Liver (tissue), 8 donors: ENCODE measurements at regions not wholly inside any gene's neighbourhood (a gene's known extent, or its start where the extent isn't known, plus 50 kb on each side); places are given as distances from the start of the nearest gene placed in this dataset.

ENCODE experiments used
- DNase-seq: peaks from one replicate; pipeline ENCODE4 v3.0.0-alpha.2; 2017; ENCODE audit warnings: low spot score
- H3K27ac ChIP-seq, 2 donors: one replicate each; pipeline ENCODE4 v1.7.0; 2013; ENCODE audit warnings: inconsistent platforms in 2 of 2, low read length in 2 of 2, control low read depth in 1 of 2, low read depth in 1 of 2, mild to moderate bottlenecking in 1 of 2
- H3K27me3 ChIP-seq, 4 donors: one replicate each; pipeline versions ENCODE4 v1.6.1 to v1.7.0; 2013; ENCODE audit warnings: low read length in 3 of 4, inconsistent platforms in 1 of 4, mild to moderate bottlenecking in 1 of 4, moderate library complexity in 1 of 4; ENCODE audit not compliant: control insufficient read depth in 4 of 4, insufficient read depth in 4 of 4
- H3K36me3 ChIP-seq, 4 donors: one replicate each; pipeline versions ENCODE4 v1.6.1 to v1.7.0; 2013; ENCODE audit warnings: low read length in 3 of 4, mild to moderate bottlenecking in 3 of 4, low read depth in 1 of 4, moderate library complexity in 1 of 4; ENCODE audit not compliant: control insufficient read depth in 4 of 4, insufficient read depth in 3 of 4
- H3K4me1 ChIP-seq, 4 donors: one replicate each; pipeline versions ENCODE4 v1.6.1 to v1.7.0; 2013; ENCODE audit warnings: low read length in 3 of 4, mild to moderate bottlenecking in 3 of 4, moderate library complexity in 1 of 4; ENCODE audit not compliant: control insufficient read depth in 4 of 4, insufficient read depth in 4 of 4
- H3K4me3 ChIP-seq, 3 donors: one replicate each; pipeline versions ENCODE4 v1.6.1 to v1.7.0; 2013; ENCODE audit warnings: low read length in 3 of 3, control low read depth in 1 of 3, low read depth in 1 of 3, mild to moderate bottlenecking in 1 of 3
- H3K9ac ChIP-seq, 2 donors: one replicate each; pipeline ENCODE4 v1.7.0; 2013; ENCODE audit warnings: low read length in 2 of 2, mild to moderate bottlenecking in 2 of 2, moderate library complexity in 2 of 2, control low read depth in 1 of 2, low read depth in 1 of 2
- H3K9me3 ChIP-seq, 4 donors: one replicate each; pipeline versions ENCODE4 v1.6.1 to v1.7.0; 2013; ENCODE audit warnings: low read length in 3 of 4; ENCODE audit not compliant: control insufficient read depth in 4 of 4
- FOXA2 ChIP-seq: IDR thresholded peaks from 2 replicates; pipeline ENCODE4 v1.6.1; 2016; ENCODE audit warnings: antibody characterized with exemption
- GABPA ChIP-seq, 2 donors: IDR thresholded peaks in 1 of 2; conservative IDR thresholded peaks in 1 of 2; 2 replicates each; pipeline ENCODE4 v1.6.1; 2016; ENCODE audit warnings: antibody characterized with exemption in 2 of 2, mild to moderate bottlenecking in 1 of 2, moderate library complexity in 1 of 2
- HNF4A ChIP-seq, 2 donors: conservative IDR thresholded peaks; 2 replicates each; pipeline ENCODE4 v1.6.1; 2016; ENCODE audit warnings: antibody characterized with exemption in 2 of 2, mild to moderate bottlenecking in 2 of 2
- JUND ChIP-seq, 2 donors: IDR thresholded peaks; 2 replicates each; pipeline ENCODE4 v1.6.1; 2016; ENCODE audit warnings: antibody characterized with exemption in 2 of 2
- NR2F2 ChIP-seq: IDR thresholded peaks from 2 replicates; pipeline ENCODE4 v1.6.1; 2016; ENCODE audit warnings: antibody characterized with exemption
- RAD21 ChIP-seq, 2 donors: IDR thresholded peaks; 2 replicates each; pipeline ENCODE4 v1.6.1; 2016; ENCODE audit warnings: antibody characterized with exemption in 2 of 2, mild to moderate bottlenecking in 2 of 2
- REST ChIP-seq: IDR thresholded peaks from 2 replicates; pipeline ENCODE4 v1.6.1; 2016; ENCODE audit warnings: antibody characterized with exemption, mild to moderate bottlenecking
- RXRA ChIP-seq, 2 donors: IDR thresholded peaks; 2 replicates each; pipeline ENCODE4 v1.6.1; 2017 to 2018; ENCODE audit warnings: antibody characterized with exemption in 2 of 2, mild to moderate bottlenecking in 1 of 2
- SP1 ChIP-seq: IDR thresholded peaks from 2 replicates; pipeline ENCODE4 v1.6.1; 2018; ENCODE audit warnings: antibody characterized with exemption, mild to moderate bottlenecking
- TAF1 ChIP-seq: conservative IDR thresholded peaks from 2 replicates; pipeline ENCODE4 v1.6.1; 2016; ENCODE audit warnings: antibody characterized with exemption, mild to moderate bottlenecking
- YY1 ChIP-seq: IDR thresholded peaks from 2 replicates; pipeline ENCODE4 v1.6.1; 2016; ENCODE audit warnings: antibody characterized with exemption, mild to moderate bottlenecking
- ZBTB33 ChIP-seq: IDR thresholded peaks from 2 replicates; pipeline ENCODE4 v1.6.1; 2016; ENCODE audit warnings: antibody characterized with exemption
- WGBS: extraction: QIAGEN DNeasy Blood & Tissue Kit; methylation state at CpG from one replicate; pipeline ENCODE4 v1.1.7; 2013; 5-methylcytosine and 5-hydroxymethylcytosine counted together
- TF ChIP-seq, protein P1 (sequence below): fragments of 150-350 bp; IDR thresholded peaks from 2 replicates; pipeline ENCODE4 v1.5.1; 2017; ENCODE audit warnings: improper control_type of control experiment, low read depth, low read length; ENCODE audit not compliant: missing input control
- TF ChIP-seq, protein P2 (sequence below): IDR thresholded peaks from 2 replicates; pipeline ENCODE4 v1.6.1; 2016; ENCODE audit warnings: antibody characterized with exemption
- TF ChIP-seq, protein P3 (sequence below): IDR thresholded peaks from 2 replicates; pipeline ENCODE4 v1.6.1; 2016; ENCODE audit warnings: antibody characterized with exemption
- donor health status: healthy.
- donor health status: healthy.
- donor health status: healthy.
- donor health status: healthy.
- donor health status: healthy.

DNA sequence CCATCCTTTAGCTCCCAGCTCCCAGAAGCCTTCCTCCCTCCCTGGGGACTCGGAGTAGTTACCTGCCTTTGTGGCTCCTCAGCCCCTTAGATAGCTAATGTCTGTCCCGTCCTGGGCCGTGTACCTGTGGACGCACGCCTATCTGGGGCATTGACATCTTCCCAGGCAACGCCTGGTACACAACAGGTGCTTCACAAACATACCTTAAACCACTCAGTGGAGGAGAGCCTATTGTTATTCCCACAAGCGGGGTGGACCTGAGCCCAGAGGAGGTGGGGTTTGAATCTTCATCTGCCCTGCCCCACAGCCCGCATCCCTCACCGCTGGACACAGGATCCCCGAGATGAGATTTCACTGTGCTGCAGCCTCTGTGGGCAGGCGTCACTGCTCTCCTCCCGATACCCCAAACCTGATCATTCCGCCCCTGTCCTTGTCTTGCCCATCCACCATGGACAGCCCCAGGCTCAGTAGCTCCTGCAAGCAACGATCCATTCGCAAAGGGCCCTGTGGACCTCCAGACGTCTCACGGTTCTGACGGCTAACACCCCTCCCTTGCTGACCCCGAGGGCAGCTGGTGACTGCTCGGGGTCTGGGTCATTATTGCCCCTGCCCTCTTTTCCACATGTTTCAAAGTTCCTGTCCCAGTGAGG lies 73.8 kb upstream of the SHISAL1 start:
- Histone ChIP-seq H3K27me3 (no peaks in the 10 kb centered on the region), H3K4me1 (peaks cover 4 to 22% (median 16%) of the 10 kb centered on the region in 4 donors), H3K9me3 (no peaks in the 10 kb centered on the region), H3K36me3 (no peaks in the 10 kb centered on the region), H3K27ac (no peak overlapping the region), H3K4me3 (no peak overlapping the region), H3K9ac (no peak overlapping the region)
- no peak for DNase-seq
- WGBS = 89% methylated on average over 20 of the region's 20 CpGs
- no peak for TF ChIP-seq HNF4A (conservative IDR thresholded peaks at IDR 0.05)
- TF ChIP-seq, protein P1, sequence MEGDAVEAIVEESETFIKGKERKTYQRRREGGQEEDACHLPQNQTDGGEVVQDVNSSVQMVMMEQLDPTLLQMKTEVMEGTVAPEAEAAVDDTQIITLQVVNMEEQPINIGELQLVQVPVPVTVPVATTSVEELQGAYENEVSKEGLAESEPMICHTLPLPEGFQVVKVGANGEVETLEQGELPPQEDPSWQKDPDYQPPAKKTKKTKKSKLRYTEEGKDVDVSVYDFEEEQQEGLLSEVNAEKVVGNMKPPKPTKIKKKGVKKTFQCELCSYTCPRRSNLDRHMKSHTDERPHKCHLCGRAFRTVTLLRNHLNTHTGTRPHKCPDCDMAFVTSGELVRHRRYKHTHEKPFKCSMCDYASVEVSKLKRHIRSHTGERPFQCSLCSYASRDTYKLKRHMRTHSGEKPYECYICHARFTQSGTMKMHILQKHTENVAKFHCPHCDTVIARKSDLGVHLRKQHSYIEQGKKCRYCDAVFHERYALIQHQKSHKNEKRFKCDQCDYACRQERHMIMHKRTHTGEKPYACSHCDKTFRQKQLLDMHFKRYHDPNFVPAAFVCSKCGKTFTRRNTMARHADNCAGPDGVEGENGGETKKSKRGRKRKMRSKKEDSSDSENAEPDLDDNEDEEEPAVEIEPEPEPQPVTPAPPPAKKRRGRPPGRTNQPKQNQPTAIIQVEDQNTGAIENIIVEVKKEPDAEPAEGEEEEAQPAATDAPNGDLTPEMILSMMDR = no peak
- no peak for TF ChIP-seq SP1
- TF ChIP-seq JUND (IDR thresholded peaks at IDR 0.05) = no peak
- no peak for TF ChIP-seq YY1
- no peak for TF ChIP-seq FOXA2
- no peak for TF ChIP-seq NR2F2
- TF ChIP-seq RXRA (IDR thresholded peaks at IDR 0.05) = no peak
- TF ChIP-seq RAD21 (IDR thresholded peaks at IDR 0.05) = no peak
- TF ChIP-seq, protein P2, sequence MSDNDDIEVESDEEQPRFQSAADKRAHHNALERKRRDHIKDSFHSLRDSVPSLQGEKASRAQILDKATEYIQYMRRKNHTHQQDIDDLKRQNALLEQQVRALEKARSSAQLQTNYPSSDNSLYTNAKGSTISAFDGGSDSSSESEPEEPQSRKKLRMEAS = no peak
- TF ChIP-seq ZBTB33 = no peak
- no peak for TF ChIP-seq GABPA (IDR thresholded peaks at IDR 0.05 in 1 of 2, conservative IDR thresholded peaks at IDR 0.05 in 1 of 2)
- TF ChIP-seq TAF1 = no peak
- TF ChIP-seq, protein P3, sequence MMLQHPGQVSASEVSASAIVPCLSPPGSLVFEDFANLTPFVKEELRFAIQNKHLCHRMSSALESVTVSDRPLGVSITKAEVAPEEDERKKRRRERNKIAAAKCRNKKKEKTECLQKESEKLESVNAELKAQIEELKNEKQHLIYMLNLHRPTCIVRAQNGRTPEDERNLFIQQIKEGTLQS = no peak

GRCh38 chr22:44385781-44386180 lies 73.0 kb upstream of the SHISAL1 start:
- DNase-seq = no peak
- no peak overlapping the region for H3K9ac ChIP-seq
- no peak overlapping the region for H3K4me3 ChIP-seq
- H3K27me3 ChIP-seq = no peaks in the 10 kb centered on the region
- no peak overlapping the region for H3K27ac ChIP-seq
- H3K9me3 ChIP-seq = no peaks in the 10 kb centered on the region
- TF ChIP-seq TAF1 (no peak), YY1 (no peak), REST (no peak)
- no peaks in the 10 kb centered on the region for H3K36me3 ChIP-seq
- WGBS = 94% methylated on average over 12 of the region's 12 CpGs
- peaks cover 4 to 22% (median 16%) of the 10 kb centered on the region in 4 donors for H3K4me1 ChIP-seq
